OCI-LY1 (cell line): ENCODE measurements at regions not wholly inside any gene's neighbourhood (a gene's known extent, or its start where the extent isn't known, plus 50 kb on each side); places are given as distances from the start of the nearest gene placed in this dataset.

Source experiments
- EZH2 ChIP-seq: fragments of 200-600 bp; sonication (generic), shearing (Covaris generic); IDR thresholded peaks from 2 replicates; pipeline ENCODE4 v1.8.0; 2017; ENCODE audit warnings: borderline replicate concordance, mixed run types, mild to moderate bottlenecking, antibody characterized with exemption, low read length, moderate library complexity, mixed read lengths
- TF ChIP-seq, protein P1 (sequence below): fragments of 200-600 bp; sonication (generic), shearing (Covaris generic); IDR thresholded peaks from 2 replicates; pipeline ENCODE4 v1.5.1; 2017; ENCODE audit warnings: mild to moderate bottlenecking, antibody characterized with exemption, low read length, moderate library complexity, mixed read lengths

DNA sequence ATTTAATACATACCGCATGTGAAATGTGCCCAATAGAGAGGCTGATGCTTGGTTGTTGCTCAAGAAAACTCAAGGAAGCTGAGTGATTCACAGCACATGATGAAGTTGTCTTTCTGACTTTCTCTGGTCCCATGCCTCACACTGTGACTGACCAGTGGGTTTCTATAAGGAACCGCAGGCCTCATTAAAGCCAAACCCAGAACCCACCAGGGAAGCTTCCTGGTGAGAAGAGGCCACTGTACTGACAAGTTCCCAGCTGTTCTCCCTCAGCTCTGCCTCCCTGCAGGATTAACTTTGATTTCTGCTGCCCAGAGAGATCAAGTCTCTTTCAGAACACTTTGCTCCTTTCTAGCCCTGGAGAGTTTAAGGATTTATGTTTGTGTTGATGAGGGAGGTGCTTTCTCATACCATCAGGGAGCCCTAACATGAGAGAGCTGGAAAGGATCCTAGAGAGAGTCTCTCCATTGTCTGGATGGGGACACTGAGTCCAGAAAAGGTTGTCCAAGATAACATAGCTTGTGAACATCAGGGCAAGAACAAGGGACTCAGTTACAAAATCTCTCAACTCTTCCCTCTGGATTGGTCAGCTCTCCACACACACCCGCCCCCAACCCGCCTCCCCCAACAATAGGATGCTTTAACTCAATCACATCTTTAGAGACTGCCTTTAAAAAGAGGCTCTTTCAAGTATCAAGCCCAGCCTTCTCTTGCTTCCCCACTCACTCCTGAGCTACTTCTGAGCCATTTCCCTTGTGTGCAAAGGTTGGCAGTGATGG, 303.2 kb upstream of the TLE3 start:
- TF ChIP-seq, protein P1, sequence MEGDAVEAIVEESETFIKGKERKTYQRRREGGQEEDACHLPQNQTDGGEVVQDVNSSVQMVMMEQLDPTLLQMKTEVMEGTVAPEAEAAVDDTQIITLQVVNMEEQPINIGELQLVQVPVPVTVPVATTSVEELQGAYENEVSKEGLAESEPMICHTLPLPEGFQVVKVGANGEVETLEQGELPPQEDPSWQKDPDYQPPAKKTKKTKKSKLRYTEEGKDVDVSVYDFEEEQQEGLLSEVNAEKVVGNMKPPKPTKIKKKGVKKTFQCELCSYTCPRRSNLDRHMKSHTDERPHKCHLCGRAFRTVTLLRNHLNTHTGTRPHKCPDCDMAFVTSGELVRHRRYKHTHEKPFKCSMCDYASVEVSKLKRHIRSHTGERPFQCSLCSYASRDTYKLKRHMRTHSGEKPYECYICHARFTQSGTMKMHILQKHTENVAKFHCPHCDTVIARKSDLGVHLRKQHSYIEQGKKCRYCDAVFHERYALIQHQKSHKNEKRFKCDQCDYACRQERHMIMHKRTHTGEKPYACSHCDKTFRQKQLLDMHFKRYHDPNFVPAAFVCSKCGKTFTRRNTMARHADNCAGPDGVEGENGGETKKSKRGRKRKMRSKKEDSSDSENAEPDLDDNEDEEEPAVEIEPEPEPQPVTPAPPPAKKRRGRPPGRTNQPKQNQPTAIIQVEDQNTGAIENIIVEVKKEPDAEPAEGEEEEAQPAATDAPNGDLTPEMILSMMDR: no peak
- no peak for TF ChIP-seq EZH2
